GM18505 (cell line): ENCODE measurements at regions not wholly inside any gene's neighbourhood (a gene's known extent, or its start where the extent isn't known, plus 50 kb on each side); places are given as distances from the start of the nearest gene placed in this dataset.

Experiments
- ATAC-seq: cut with Tn5 transposase; IDR thresholded peaks from one replicate; pipeline ENCODE4 v1.9.1; 2021; ENCODE audit not compliant: unreplicated experiment
- POLR2A ChIP-seq: IDR thresholded peaks from 4 replicates; pipeline ENCODE4 v1.6.1; 2011; ENCODE audit warnings: borderline replicate concordance; ENCODE audit not compliant: insufficient read depth, insufficient read length; ENCODE audit errors: extremely low read depth

GRCh38 chr16:85479972-85480726, 133.0 kb upstream of the GSE1 start:
- TF ChIP-seq POLR2A = no peak
- no peak for ATAC-seq

DNA sequence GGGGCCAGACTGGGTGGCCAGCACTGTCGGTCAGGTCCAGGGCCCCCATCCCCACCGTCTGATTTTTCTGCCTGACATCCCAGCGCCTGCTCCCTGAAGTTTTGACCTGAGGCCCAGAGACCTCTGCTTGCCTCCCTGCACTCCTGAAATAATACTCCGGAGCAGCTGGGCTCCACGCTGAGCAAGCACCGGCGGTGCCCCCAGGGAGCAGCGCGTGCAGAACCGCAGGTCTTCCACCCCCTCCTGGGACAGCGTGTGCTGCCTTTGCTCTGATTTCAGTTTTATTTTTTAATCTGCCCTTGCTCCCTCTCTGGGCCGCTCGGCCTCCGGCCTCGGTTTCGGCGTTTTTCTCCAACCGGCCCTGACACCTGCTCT, 132.4 kb upstream of the GSE1 start:
- TF ChIP-seq POLR2A = no peak
- no peak for ATAC-seq

- ATAC-seq = no peak
- TF ChIP-seq POLR2A = no peak
Observed at GRCh38 chr16:85481206-85481605, 131.9 kb upstream of the GSE1 start.

DNA sequence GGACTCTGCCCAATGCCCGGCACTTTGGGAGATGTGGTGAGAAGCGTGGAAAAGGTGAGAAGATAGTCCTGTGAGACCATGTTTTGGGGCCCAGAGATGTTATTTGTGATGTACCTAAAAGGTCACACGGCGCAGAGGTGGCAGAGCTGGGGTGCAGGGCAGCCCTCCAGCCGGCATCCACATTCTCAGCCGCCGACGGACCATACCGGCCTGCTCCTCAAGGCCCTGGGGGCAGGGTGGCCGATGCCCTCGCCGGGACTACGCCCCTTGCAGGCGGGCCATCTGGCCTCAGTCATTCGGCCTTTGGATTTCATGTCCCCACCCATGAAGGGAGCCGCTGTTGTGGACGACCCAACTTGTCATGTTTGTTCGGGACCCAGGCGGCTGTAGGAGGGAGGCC, 131.4 kb upstream of the GSE1 start:
- no peak for TF ChIP-seq POLR2A
- no peak for ATAC-seq

DNA sequence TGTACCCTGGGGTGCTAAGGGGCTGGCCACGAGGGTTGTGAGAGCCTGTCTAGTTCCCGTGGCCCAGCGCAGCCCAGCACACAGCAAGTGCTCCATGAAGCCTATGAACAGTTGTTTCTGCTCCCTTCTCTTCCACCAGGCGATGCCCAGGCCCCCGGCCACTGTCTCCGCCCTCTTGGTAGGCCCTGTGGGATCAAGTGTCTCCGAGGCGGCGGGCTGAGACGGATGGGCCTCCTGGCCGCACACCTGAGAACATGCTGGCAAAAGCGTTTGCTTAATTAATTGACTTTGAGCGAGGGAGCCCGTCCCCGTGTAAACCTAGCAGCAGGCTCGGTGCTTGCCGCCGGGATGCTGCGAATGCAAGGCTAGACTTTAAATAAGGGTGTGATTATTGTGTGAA, 129.7 kb upstream of the GSE1 start:
- TF ChIP-seq POLR2A = no peak
- ATAC-seq = no peak

DNA sequence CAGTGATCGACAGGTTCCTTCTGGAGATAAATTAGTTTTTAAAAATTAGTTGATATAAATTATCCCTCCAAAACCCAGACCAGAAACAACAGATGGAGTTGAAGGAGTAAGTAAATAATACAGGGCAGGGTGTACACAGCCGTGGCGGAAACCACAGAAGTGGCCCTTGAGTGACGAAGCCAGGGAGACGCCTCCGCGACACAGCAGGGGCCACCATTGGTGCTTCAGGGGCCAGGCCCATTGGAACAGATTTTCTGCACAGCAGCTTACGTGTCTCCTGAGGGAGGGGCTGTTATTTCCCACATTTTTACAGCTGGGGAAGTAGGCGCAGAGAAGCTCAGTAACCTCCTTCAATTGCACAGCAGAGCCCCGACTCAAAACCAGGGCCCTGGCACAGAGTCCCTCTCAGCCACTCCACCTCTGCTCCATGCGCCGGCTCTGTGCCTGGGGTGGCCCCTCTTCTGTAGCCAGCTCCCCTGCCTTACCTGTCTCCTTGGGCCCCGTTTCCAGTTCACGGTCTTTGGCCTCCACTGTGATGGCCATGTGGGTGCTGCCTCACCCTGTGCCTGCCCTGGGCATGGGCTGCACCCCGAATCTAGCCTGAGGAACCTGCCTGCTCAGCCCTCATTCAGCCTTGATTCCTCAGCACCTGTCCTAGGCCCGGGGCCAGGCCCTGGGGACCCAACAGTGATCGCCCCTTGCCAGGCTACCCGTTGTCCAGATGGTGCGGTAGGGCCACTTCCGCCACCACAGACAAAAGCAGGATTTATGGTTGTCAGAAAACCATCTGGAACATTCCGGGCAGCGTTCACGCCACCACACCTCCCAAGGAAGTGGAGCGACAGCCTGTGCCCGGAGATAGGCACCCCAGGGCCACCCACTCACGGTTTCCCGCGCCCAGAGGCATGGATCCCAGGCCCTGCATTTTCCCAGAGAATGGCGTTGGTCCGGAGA, 128.5 kb upstream of the GSE1 start:
- TF ChIP-seq POLR2A = no peak
- ATAC-seq = no peak

- ATAC-seq = no peak
- no peak for TF ChIP-seq POLR2A
Observed at GRCh38 chr16:85485379-85485778, 127.7 kb upstream of the GSE1 start.

GRCh38 chr16:85486256-85486915, 126.7 kb upstream of the GSE1 start:
- ATAC-seq = no peak
- no peak for TF ChIP-seq POLR2A

- TF ChIP-seq POLR2A = no peak
- no peak for ATAC-seq
Observed at GRCh38 chr16:85488414-85488813, 124.7 kb upstream of the GSE1 start.

GRCh38 chr16:85490407-85491057, 122.6 kb upstream of the GSE1 start:
- no peak for ATAC-seq
- TF ChIP-seq POLR2A = no peak

DNA sequence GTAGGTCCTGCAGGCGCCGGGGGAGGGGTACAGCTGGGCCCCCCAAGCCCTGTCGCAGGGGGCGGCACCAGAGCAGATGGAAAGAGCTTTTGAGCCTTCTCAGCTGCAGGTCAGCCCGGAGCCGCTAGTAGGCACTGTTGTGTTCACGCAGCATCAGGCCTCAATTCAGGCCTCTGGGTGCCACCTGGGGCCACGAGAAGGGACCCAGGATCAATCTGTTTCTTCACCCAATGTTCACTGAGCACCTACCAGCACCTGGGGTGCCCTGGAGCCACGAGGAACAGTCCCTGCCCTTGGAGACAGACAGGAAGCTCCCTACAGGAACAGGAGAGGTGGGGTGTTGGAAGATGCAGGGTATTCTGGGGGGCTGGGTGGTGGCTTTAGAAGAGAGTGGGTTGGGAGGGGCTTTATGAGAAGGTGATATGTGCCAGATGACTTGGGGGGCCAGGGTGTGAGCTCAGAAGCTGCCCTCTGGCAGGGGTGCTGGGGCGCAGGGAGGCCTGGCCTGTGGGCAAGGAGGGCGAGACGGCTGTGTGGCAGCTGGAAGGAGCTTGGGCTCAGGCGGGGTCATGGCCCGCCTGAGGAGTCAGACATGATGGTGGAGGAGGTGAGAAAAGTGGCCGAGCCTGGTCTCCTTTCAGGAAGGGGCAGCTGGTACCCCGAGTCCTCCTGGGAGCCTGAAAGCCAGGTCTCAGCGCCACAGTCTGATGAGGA, 121.9 kb upstream of the GSE1 start:
- no peak for ATAC-seq
- TF ChIP-seq POLR2A = no peak

DNA sequence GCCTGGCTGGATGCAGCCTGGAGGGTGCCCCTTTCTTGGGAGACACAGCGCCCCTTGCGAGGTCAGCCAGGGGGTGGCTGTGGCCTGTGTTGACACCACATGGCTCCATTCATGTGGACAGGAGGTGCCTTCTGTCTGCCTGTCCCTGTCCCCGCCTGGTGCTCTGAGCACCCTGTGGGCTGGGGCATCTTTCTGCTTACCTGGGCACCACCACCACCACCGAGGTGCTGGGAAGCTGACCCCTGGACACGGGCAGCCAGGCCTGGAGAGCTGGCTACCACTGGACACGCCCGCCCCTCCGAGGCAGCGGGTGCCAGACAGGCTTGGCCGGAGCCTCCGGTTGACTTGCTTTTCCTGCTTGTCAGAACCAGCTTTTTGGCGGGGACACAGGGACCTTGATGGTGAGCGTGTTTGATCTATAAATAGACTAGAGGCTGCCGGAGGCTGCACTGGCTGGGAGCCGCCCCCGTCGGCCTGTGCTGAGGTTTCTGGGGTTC, 121.3 kb upstream of the GSE1 start:
- no peak for ATAC-seq
- TF ChIP-seq POLR2A = no peak

- ATAC-seq = no peak
- TF ChIP-seq POLR2A = no peak
Observed at GRCh38 chr16:85492295-85492864, 120.7 kb upstream of the GSE1 start.

- ATAC-seq = no peak
- no peak for TF ChIP-seq POLR2A
Observed at GRCh38 chr16:85494315-85494714, 118.8 kb upstream of the GSE1 start.
